Gastroesophageal sphincter (tissue), 4 donors: ENCODE measurements at regions not wholly inside any gene's neighbourhood (a gene's known extent, or its start where the extent isn't known, plus 50 kb on each side); places are given as distances from the start of the nearest gene placed in this dataset.

ENCODE experiments used
- ATAC-seq: fragments of 150-250 bp; one replicate; pipeline ENCODE4 v1.9.1; 2016; ENCODE audit warnings: mild to moderate bottlenecking, moderate library complexity
- H3K27ac ChIP-seq, 4 donors: fragments of 200-600 bp; sonication (generic) in 3 of 4; 1 replicate in 3 of 4; 2 replicates in 1 of 4; pipeline ENCODE4 v1.5.1; 2016 to 2019
- H3K27me3 ChIP-seq: fragments of 200-600 bp; sonication (generic); one replicate; pipeline ENCODE4 v1.5.1; 2019
- H3K36me3 ChIP-seq, 2 donors: fragments of 200-600 bp; sonication (generic); one replicate each; pipeline ENCODE4 v1.5.1; 2019; ENCODE audit warnings: control low read depth in 1 of 2
- H3K4me1 ChIP-seq, 3 donors: fragments of 200-600 bp; sonication (generic); 1 replicate in 2 of 3; 2 replicates in 1 of 3; pipeline ENCODE4 v1.5.1; 2016 to 2019; ENCODE audit warnings: control low read depth in 2 of 3
- H3K4me3 ChIP-seq, 2 donors: fragments of 200-600 bp; sonication (generic); one replicate each; pipeline ENCODE4 v1.5.1; 2019; ENCODE audit warnings: mild to moderate bottlenecking in 1 of 2, moderate library complexity in 1 of 2
- H3K9me3 ChIP-seq, 3 donors: fragments of 200-600 bp; sonication (generic); one replicate each; pipeline ENCODE4 v1.5.1; 2017 to 2019; ENCODE audit warnings: control low read depth in 2 of 3
- CTCF ChIP-seq, 4 experiments: fragments of 200-600 bp in 2 of 4; fragments of 450-650 bp in 2 of 4; sonication (generic) in 1 of 4; IDR thresholded peaks; one replicate each; pipeline ENCODE4 v1.5.1; 2017 to 2019; ENCODE audit warnings: antibody characterized with exemption in 4 of 4, mild to moderate bottlenecking in 2 of 4, moderate library complexity in 2 of 4
- EP300 ChIP-seq: sonication (generic); formaldehyde crosslinking; IDR thresholded peaks from one replicate; pipeline ENCODE4 v1.6.1; 2017; ENCODE audit warnings: antibody characterized with exemption, mild to moderate bottlenecking
- POLR2A ChIP-seq, 2 donors: fragments of 450-650 bp; IDR thresholded peaks; one replicate each; pipeline ENCODE4 v1.6.1; 2017; ENCODE audit warnings: antibody characterized with exemption in 2 of 2, mild to moderate bottlenecking in 2 of 2, moderate library complexity in 1 of 2
- POLR2AphosphoS5 ChIP-seq: sonication (generic); formaldehyde crosslinking; IDR thresholded peaks from one replicate; pipeline ENCODE4 v1.6.1; 2017; ENCODE audit warnings: antibody characterized with exemption
- WGBS, 2 donors: methylation state at CpG; one replicate each; pipeline ENCODE4 v1.1.5; 2018; ENCODE audit warnings: low coverage in 1 of 2; 5-methylcytosine and 5-hydroxymethylcytosine counted together

- TF ChIP-seq POLR2AphosphoS5 (no peak), EP300 (no peak), POLR2A (IDR thresholded peaks at IDR 0.05) (no peak), CTCF (IDR thresholded peaks at IDR 0.05) (no peak)
- no peak overlapping the region for H3K4me3 ChIP-seq
- no peaks in the 10 kb centered on the region for H3K9me3 ChIP-seq
- no peaks in the 10 kb centered on the region for H3K36me3 ChIP-seq
- no peak for ATAC-seq
- H3K4me1 ChIP-seq = no peaks in the 10 kb centered on the region
- no peak overlapping the region for H3K27ac ChIP-seq
- no peaks in the 10 kb centered on the region for H3K27me3 ChIP-seq
Observed at GRCh38 chr13:36582977-36583376, 90.8 kb upstream of the SERTM1 start.

- no peaks in the 10 kb centered on the region for H3K27me3 ChIP-seq
- H3K36me3 ChIP-seq = no peaks in the 10 kb centered on the region
- no peaks in the 10 kb centered on the region for H3K4me1 ChIP-seq
- ATAC-seq = no peak
- H3K4me3 ChIP-seq = no peak overlapping the region
- 80 to 85% methylated on average over 3 of the region's 3 CpGs for WGBS, 2 donors
- peaks cover 0 to 4% (median 0%) of the 10 kb centered on the region in 3 donors for H3K9me3 ChIP-seq
- TF ChIP-seq POLR2AphosphoS5 = no peak
- no peak overlapping the region for H3K27ac ChIP-seq
Observed at GRCh38 chr13:36599641-36600040, 74.2 kb upstream of the SERTM1 start.

GRCh38 chr13:36601186-36601585, 72.6 kb upstream of the SERTM1 start:
- Histone ChIP-seq H3K4me1 (no peaks in the 10 kb centered on the region), H3K27ac (no peak overlapping the region), H3K27me3 (no peaks in the 10 kb centered on the region), H3K4me3 (no peak overlapping the region), H3K36me3 (no peaks in the 10 kb centered on the region), H3K9me3 (peaks cover 0 to 3% (median 0%) of the 10 kb centered on the region in 3 donors)
- 59 to 73% methylated on average over 2 of the region's 2 CpGs for WGBS, 2 donors
- TF ChIP-seq EP300 (no peak), POLR2A (IDR thresholded peaks at IDR 0.05) (no peak), CTCF (IDR thresholded peaks at IDR 0.05) (no peak), POLR2AphosphoS5 (no peak)
- ATAC-seq = no peak

- ATAC-seq = no peak
- WGBS, 2 donors = 60% methylated on average over 1 of the region's 2 CpGs; no CpG with 5 or more reads in 1 of the 2 donors
- H3K4me1 ChIP-seq = no peaks in the 10 kb centered on the region
Observed at GRCh38 chr13:36606060-36606459, 67.8 kb upstream of the SERTM1 start.

GRCh38 chr13:36608474-36608873, 65.3 kb upstream of the SERTM1 start:
- WGBS, 2 donors = 49% methylated on average over 4 of the region's 4 CpGs; no CpG with 5 or more reads in 1 of the 2 donors
- Histone ChIP-seq H3K9me3 (no peaks in the 10 kb centered on the region), H3K4me1 (no peaks in the 10 kb centered on the region), H3K36me3 (no peaks in the 10 kb centered on the region), H3K27me3 (no peaks in the 10 kb centered on the region), H3K4me3 (no peak overlapping the region), H3K27ac (no peak overlapping the region)
- TF ChIP-seq POLR2A (IDR thresholded peaks at IDR 0.05) (no peak), CTCF (IDR thresholded peaks at IDR 0.05) (no peak), POLR2AphosphoS5 (no peak), EP300 (no peak)
- ATAC-seq = no peak

More at GRCh38 chr13:36606060-36606459, 67.8 kb upstream of the SERTM1 start:
- no peak for TF ChIP-seq CTCF (IDR thresholded peaks at IDR 0.05)
- TF ChIP-seq POLR2AphosphoS5 = no peak
- Histone ChIP-seq H3K27me3 (no peaks in the 10 kb centered on the region), H3K4me3 (no peak overlapping the region), H3K36me3 (no peaks in the 10 kb centered on the region), H3K9me3 (no peaks in the 10 kb centered on the region), H3K27ac (no peak overlapping the region)

GRCh38 chr13:36612230-36612629, 61.6 kb upstream of the SERTM1 start:
- ATAC-seq = no peak
- Histone ChIP-seq H3K4me1 (no peaks in the 10 kb centered on the region), H3K36me3 (no peaks in the 10 kb centered on the region), H3K4me3 (no peak overlapping the region), H3K9me3 (no peaks in the 10 kb centered on the region), H3K27ac (no peak overlapping the region), H3K27me3 (no peaks in the 10 kb centered on the region)
- WGBS, 2 donors = 41 to 43% methylated on average over 4 of the region's 4 CpGs
- TF ChIP-seq POLR2AphosphoS5 = no peak
